ENCODE measurements at regions not wholly inside any gene's neighbourhood (a gene's known extent, or its start where the extent isn't known, plus 50 kb on each side); places are given as distances from the start of the nearest gene placed in this dataset.

DNA sequence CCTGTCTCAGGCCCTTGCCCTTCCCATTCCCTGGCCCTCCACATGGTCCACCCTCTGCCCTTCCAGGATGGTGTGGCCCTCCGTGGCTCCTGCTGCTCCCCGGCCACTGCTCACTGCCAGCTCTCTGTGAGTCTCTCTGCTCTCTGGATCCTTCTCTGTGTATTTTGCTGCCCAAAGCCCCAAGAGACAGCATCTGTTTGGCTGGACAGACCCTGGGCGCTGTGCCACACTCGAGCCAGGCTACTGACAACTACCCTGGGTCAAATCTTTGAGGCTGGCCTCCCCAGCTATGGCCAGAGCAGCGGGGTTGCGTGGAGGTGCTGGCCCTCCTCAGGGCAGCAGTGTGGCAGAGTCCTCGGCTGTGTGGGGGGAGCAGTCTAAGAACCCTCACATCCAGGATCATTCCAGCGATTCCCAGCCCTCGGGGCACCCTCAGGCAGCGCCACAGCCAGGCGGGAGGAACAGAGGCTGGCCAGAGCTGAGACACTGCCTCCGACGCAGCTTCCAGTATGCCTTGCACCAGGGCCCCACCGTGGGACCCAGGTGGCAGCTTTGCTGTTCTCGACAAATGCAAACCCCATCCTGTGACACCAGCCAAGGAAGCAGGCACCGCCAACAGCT is 139.4 kb upstream of the GLI2 start:
- Histone ChIP-seq H3K27ac (ENCODE audit: low read depth, low read length) (peak overlapping the region; percentile 57), H3K4me2 (ENCODE audit: insufficient read depth, low read length) (peak overlapping the region; percentile 38), H3K79me2 (ENCODE audit: insufficient read depth, low read length) (no peaks in the 10 kb centered on the region), H2AFZ (ENCODE audit: low read length) (peak overlapping the region; percentile 65), H4K20me1 (ENCODE audit: insufficient read depth, low read length) (no peaks in the 10 kb centered on the region), H3K27me3 (ENCODE audit: insufficient read depth, low read length) (no peaks in the 10 kb centered on the region), H3K9me3 (ENCODE audit: low read depth, low read length) (no peaks in the 10 kb centered on the region), H3K36me3 (ENCODE audit: insufficient read depth, low read length) (no peaks in the 10 kb centered on the region), H3K4me3 (ENCODE audit: insufficient read depth, low read length) (no peak overlapping the region), H3K4me1 (ENCODE audit: insufficient read depth, low read length) (peaks cover 22% of the 10 kb centered on the region)
- peak; percentile 81 for DNase-seq (ENCODE audit: insufficient read length, low spot score, missing footprints)
- TF ChIP-seq, protein P1, sequence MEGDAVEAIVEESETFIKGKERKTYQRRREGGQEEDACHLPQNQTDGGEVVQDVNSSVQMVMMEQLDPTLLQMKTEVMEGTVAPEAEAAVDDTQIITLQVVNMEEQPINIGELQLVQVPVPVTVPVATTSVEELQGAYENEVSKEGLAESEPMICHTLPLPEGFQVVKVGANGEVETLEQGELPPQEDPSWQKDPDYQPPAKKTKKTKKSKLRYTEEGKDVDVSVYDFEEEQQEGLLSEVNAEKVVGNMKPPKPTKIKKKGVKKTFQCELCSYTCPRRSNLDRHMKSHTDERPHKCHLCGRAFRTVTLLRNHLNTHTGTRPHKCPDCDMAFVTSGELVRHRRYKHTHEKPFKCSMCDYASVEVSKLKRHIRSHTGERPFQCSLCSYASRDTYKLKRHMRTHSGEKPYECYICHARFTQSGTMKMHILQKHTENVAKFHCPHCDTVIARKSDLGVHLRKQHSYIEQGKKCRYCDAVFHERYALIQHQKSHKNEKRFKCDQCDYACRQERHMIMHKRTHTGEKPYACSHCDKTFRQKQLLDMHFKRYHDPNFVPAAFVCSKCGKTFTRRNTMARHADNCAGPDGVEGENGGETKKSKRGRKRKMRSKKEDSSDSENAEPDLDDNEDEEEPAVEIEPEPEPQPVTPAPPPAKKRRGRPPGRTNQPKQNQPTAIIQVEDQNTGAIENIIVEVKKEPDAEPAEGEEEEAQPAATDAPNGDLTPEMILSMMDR (IDR thresholded peaks at IDR 0.05; ENCODE audit: extremely low read depth, low read depth, low read length) = no peak

DNA sequence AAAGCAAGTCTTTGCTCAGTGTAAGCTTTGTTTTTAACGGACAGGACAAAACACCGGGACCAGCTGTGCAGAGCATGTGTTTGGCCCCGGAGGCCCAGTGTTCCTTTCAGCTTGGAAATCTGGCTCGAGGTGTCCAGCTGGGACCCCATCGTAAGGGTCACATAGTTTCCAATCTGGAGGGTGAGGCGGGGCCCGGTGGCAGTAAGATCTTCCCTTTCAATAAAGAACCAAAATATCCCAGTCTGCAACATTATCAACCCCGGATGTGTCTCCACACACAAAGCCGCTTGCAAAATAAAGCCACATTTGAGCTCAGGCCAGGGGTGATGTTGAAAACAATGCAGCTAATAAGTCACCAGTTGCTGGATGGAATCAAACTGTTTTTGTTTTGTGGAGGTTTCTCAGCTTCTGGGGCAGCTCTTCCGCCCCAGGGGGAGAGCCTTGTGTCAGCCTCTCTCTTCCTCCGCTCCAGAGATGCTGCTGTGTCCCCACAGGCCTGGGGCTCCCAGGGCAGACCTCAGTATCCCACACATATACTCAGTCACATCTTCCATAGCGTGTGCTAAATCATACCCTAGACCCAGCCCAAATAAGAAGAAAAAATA is 138.6 kb upstream of the GLI2 start:
- H3K27ac ChIP-seq (ENCODE audit: low read depth, low read length) = peak overlapping the region; percentile 57
- peak overlapping the region; percentile 65 for H2AFZ ChIP-seq (ENCODE audit: low read length)
- TF ChIP-seq, protein P1 (IDR thresholded peaks at IDR 0.05; ENCODE audit: extremely low read depth, low read depth, low read length) = no peak
- H3K9me3 ChIP-seq (ENCODE audit: low read depth, low read length) = no peaks in the 10 kb centered on the region
- H3K4me3 ChIP-seq (ENCODE audit: insufficient read depth, low read length) = no peak overlapping the region
- H3K27me3 ChIP-seq (ENCODE audit: insufficient read depth, low read length) = no peaks in the 10 kb centered on the region
- H3K79me2 ChIP-seq (ENCODE audit: insufficient read depth, low read length) = no peaks in the 10 kb centered on the region
- H4K20me1 ChIP-seq (ENCODE audit: insufficient read depth, low read length) = no peaks in the 10 kb centered on the region
- peak; percentile 93 for DNase-seq (ENCODE audit: insufficient read length, low spot score, missing footprints)
- peaks cover 22% of the 10 kb centered on the region for H3K4me1 ChIP-seq (ENCODE audit: insufficient read depth, low read length)
- peak overlapping the region; percentile 38 for H3K4me2 ChIP-seq (ENCODE audit: insufficient read depth, low read length)
- H3K36me3 ChIP-seq (ENCODE audit: insufficient read depth, low read length) = no peaks in the 10 kb centered on the region

DNA sequence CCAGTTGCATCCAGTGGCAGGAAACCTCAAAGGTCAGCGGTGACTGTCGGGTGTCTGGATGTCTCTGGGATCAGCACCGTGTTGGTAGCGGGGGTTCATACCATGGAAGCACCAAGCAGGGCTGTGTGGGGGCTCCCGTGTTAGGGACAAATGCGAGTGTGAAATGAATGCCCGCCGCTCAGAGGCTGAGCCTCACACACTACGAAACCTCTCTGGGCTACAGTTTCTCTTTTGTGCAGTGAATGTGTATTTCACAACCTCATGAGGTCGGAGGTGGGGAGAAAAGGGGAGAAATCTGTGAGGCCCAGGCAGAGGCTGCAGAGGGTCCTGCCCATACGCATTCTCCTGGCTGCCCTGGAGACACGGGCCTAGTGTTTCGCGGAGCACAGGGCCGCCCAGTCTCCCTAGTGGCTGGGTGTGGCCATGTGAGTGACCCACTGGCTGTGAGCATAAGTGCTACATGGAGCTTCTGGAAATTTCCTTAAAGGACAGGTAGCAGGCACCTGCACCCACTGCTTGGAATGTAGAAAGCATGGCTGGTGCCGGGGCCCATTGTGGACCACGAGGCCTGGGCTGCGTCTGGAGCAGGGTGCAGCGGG is 138.0 kb upstream of the GLI2 start:
- Histone ChIP-seq H3K4me3 (ENCODE audit: insufficient read depth, low read length) (no peak overlapping the region), H3K9me3 (ENCODE audit: low read depth, low read length) (no peaks in the 10 kb centered on the region), H3K4me1 (ENCODE audit: insufficient read depth, low read length) (peaks cover 22% of the 10 kb centered on the region), H3K27ac (ENCODE audit: low read depth, low read length) (peak overlapping the region; percentile 57), H3K79me2 (ENCODE audit: insufficient read depth, low read length) (no peaks in the 10 kb centered on the region), H2AFZ (ENCODE audit: low read length) (peak overlapping the region; percentile 65), H3K36me3 (ENCODE audit: insufficient read depth, low read length) (no peaks in the 10 kb centered on the region), H4K20me1 (ENCODE audit: insufficient read depth, low read length) (no peaks in the 10 kb centered on the region), H3K4me2 (ENCODE audit: insufficient read depth, low read length) (peak overlapping the region; percentile 38), H3K27me3 (ENCODE audit: insufficient read depth, low read length) (no peaks in the 10 kb centered on the region)
- TF ChIP-seq, protein P1 (IDR thresholded peaks at IDR 0.05; ENCODE audit: extremely low read depth, low read depth, low read length) = no peak
- peak; percentile 62 for DNase-seq (ENCODE audit: insufficient read length, low spot score, missing footprints)

- no peaks in the 10 kb centered on the region for H4K20me1 ChIP-seq (ENCODE audit: insufficient read depth, low read length)
- no peaks in the 10 kb centered on the region for H3K27me3 ChIP-seq (ENCODE audit: insufficient read depth, low read length)
- no peaks in the 10 kb centered on the region for H3K9me3 ChIP-seq (ENCODE audit: low read depth, low read length)
- TF ChIP-seq, protein P1 (IDR thresholded peaks at IDR 0.05; ENCODE audit: extremely low read depth, low read depth, low read length) = no peak
- no peak overlapping the region for H3K4me2 ChIP-seq (ENCODE audit: insufficient read depth, low read length)
- no peaks in the 10 kb centered on the region for H3K36me3 ChIP-seq (ENCODE audit: insufficient read depth, low read length)
- no peak overlapping the region for H2AFZ ChIP-seq (ENCODE audit: low read length)
- no peak overlapping the region for H3K4me3 ChIP-seq (ENCODE audit: insufficient read depth, low read length)
- DNase-seq (ENCODE audit: insufficient read length, low spot score, missing footprints) = peak; percentile 55
- no peak overlapping the region for H3K27ac ChIP-seq (ENCODE audit: low read depth, low read length)
- peaks cover 22% of the 10 kb centered on the region for H3K4me1 ChIP-seq (ENCODE audit: insufficient read depth, low read length)
- no peaks in the 10 kb centered on the region for H3K79me2 ChIP-seq (ENCODE audit: insufficient read depth, low read length)
Measured at GRCh38 chr2:120598416-120598815, 137.3 kb upstream of the GLI2 start.
